H1 (cell line): ENCODE measurements at regions not wholly inside any gene's neighbourhood (a gene's known extent, or its start where the extent isn't known, plus 50 kb on each side); places are given as distances from the start of the nearest gene placed in this dataset.
"Not testable (repeated sequence)": the region's sequence is repeated elsewhere in the genome, so short reads cannot be mapped to it uniquely, and the experiment has no call there.

ENCODE experiments used
- CTCF ChIA-PET: fragments of 300-600 bp; sonication (Branson Sonifier 250); formaldehyde crosslinking; loops from one replicate; lab custom pipeline; 2021; ENCODE audit not compliant: partially characterized antibody; lab: Charles Lee
- POLR2A ChIA-PET: fragments of 300-600 bp; sonication (Branson Sonifier 250); formaldehyde crosslinking; loops from one replicate; lab custom pipeline; 2021; ENCODE audit warnings: inconsistent platforms; ENCODE audit not compliant: partially characterized antibody; lab: Charles Lee
- DNase-seq, 2 experiments: peaks; one replicate each; pipeline versions ENCODE4 v3.0.0 to v3.0.0-alpha.2; 2010 to 2022; ENCODE audit warnings: low spot score in 2 of 2, low read depth in 1 of 2, mixed read lengths in 1 of 2
- FAIRE-seq: peaks from 2 replicates; lab custom pipeline; 2011; peaks lifted over from hg19 to GRCh38; lab: Jason Lieb, UNC
- H2AFZ ChIP-seq: 2 replicates; pipeline ENCODE4 v1.8.1; 2012; ENCODE audit warnings: low read length, inconsistent platforms
- H2AK5ac ChIP-seq: 2 replicates; pipeline ENCODE4 v1.6.1; 2013; ENCODE audit warnings: low read depth, low read length
- H2BK120ac ChIP-seq: replicated peaks from 2 replicates; pipeline ENCODE3; 2013; ENCODE audit warnings: low read depth, low read length, inconsistent platforms
- H2BK12ac ChIP-seq: 2 replicates; pipeline ENCODE4 v1.6.1; 2013; ENCODE audit warnings: low read depth, low read length
- H2BK15ac ChIP-seq: 2 replicates; pipeline ENCODE4 v1.6.1; 2013; ENCODE audit warnings: low read length
- H2BK20ac ChIP-seq: 2 replicates; pipeline ENCODE4 v1.6.1; 2013; ENCODE audit warnings: low read length
- H2BK5ac ChIP-seq: 2 replicates; pipeline ENCODE4 v1.6.1; 2013; ENCODE audit warnings: low read depth, low read length
- H3K14ac ChIP-seq: 2 replicates; pipeline ENCODE4 v1.6.1; 2013; ENCODE audit warnings: inconsistent platforms; ENCODE audit not compliant: insufficient read length
- H3K18ac ChIP-seq: 2 replicates; pipeline ENCODE4 v1.6.1; 2013; ENCODE audit warnings: low read length; ENCODE audit errors: extremely low read depth
- H3K23ac ChIP-seq: 2 replicates; pipeline ENCODE4 v1.6.1; 2013; ENCODE audit warnings: inconsistent platforms; ENCODE audit not compliant: insufficient read length
- H3K23me2 ChIP-seq: 2 replicates; pipeline ENCODE4 v1.6.1; 2013; ENCODE audit warnings: low read depth, low read length
- H3K27ac ChIP-seq: 2 replicates; pipeline ENCODE4 v1.6.1; 2011; ENCODE audit warnings: low read depth, low read length, inconsistent platforms
- H3K27me3 ChIP-seq, 4 experiments: replicated peaks in 1 of 4; 1 replicate in 1 of 4; 2 replicates in 3 of 4; pipeline versions ENCODE4 v1.6.1 to v1.8.1; 2011 to 2013; ENCODE audit warnings: low read length in 3 of 4, mild to moderate bottlenecking in 3 of 4, inconsistent platforms in 2 of 4, mixed read lengths in 2 of 4, moderate library complexity in 1 of 4; ENCODE audit not compliant: control insufficient read depth in 3 of 4, insufficient read depth in 3 of 4; ENCODE audit errors: extremely low read depth in 1 of 4
- H3K36me3 ChIP-seq, 4 experiments: 2 replicates each; pipeline versions ENCODE4 v1.6.1 to v1.8.1; 2011 to 2013; ENCODE audit warnings: mild to moderate bottlenecking in 4 of 4, low read length in 3 of 4, moderate library complexity in 2 of 4, control low read depth in 1 of 4, inconsistent platforms in 1 of 4; ENCODE audit not compliant: insufficient read depth in 4 of 4, control insufficient read depth in 2 of 4
- H3K4ac ChIP-seq: replicated peaks from 2 replicates; pipeline ENCODE3; 2013; ENCODE audit warnings: low read length, low read depth, mixed read lengths, inconsistent platforms; ENCODE audit not compliant: insufficient read length
- H3K4me1 ChIP-seq, 4 experiments: replicated peaks in 1 of 4; 1 replicate in 1 of 4; 2 replicates in 3 of 4; pipeline versions ENCODE4 v1.6.1 to v1.8.1; 2011 to 2013; ENCODE audit warnings: low read length in 3 of 4, inconsistent platforms in 2 of 4, mixed read lengths in 1 of 4; ENCODE audit not compliant: insufficient read depth in 4 of 4, control insufficient read depth in 3 of 4
- H3K4me2 ChIP-seq, 2 experiments: 2 replicates each; pipeline versions ENCODE4 v1.6.1 to v1.8.1; 2011 to 2013; ENCODE audit warnings: low read depth in 2 of 2, low read length in 2 of 2, control low read depth in 1 of 2, inconsistent platforms in 1 of 2, mild to moderate bottlenecking in 1 of 2; ENCODE audit not compliant: insufficient read depth in 1 of 2
- H3K4me3 ChIP-seq, 4 experiments: fragments of 200-600, 300-600 bp in 1 of 4; sonication (generic), shearing (Covaris generic), sonication (Bioruptor Twin) in 1 of 4; 2 replicates each; pipeline versions ENCODE4 v1.5.1 to v1.8.1; 2011 to 2016; ENCODE audit warnings: low read length in 4 of 4, low read depth in 3 of 4, control low read depth in 2 of 4, inconsistent platforms in 2 of 4, mild to moderate bottlenecking in 2 of 4, mixed read lengths in 1 of 4, moderate library complexity in 1 of 4; ENCODE audit not compliant: insufficient read depth in 2 of 4; ENCODE audit errors: extremely low read depth in 1 of 4
- H3K56ac ChIP-seq: replicated peaks from 2 replicates; pipeline ENCODE3; 2013; ENCODE audit warnings: low read depth, mild to moderate bottlenecking, mixed read lengths, low read length, inconsistent platforms; ENCODE audit not compliant: insufficient read length
- H3K79me1 ChIP-seq: 2 replicates; pipeline ENCODE4 v1.6.1; 2013; ENCODE audit warnings: low read depth, low read length, control low read depth
- H3K79me2 ChIP-seq, 2 experiments: 2 replicates each; pipeline versions ENCODE4 v1.6.1 to v1.8.1; 2012 to 2013; ENCODE audit warnings: low read length in 2 of 2, mild to moderate bottlenecking in 2 of 2, inconsistent platforms in 1 of 2; ENCODE audit not compliant: insufficient read depth in 2 of 2, control insufficient read depth in 1 of 2
- H3K9ac ChIP-seq, 4 experiments: replicated peaks in 1 of 4; 1 replicate in 1 of 4; 2 replicates in 3 of 4; pipeline versions ENCODE4 v1.6.1 to v1.8.1; 2011 to 2013; ENCODE audit warnings: low read depth in 3 of 4, low read length in 3 of 4, control low read depth in 2 of 4, mild to moderate bottlenecking in 2 of 4, moderate library complexity in 2 of 4, inconsistent platforms in 1 of 4; ENCODE audit errors: extremely low read depth in 1 of 4
- H3K9me3 ChIP-seq, 2 experiments: 2 replicates each; pipeline versions ENCODE4 v1.6.1 to v1.8.1; 2012 to 2013; ENCODE audit warnings: mild to moderate bottlenecking in 2 of 2, moderate library complexity in 2 of 2, control low read depth in 1 of 2, inconsistent platforms in 1 of 2, low read depth in 1 of 2, low read length in 1 of 2, mixed read lengths in 1 of 2; ENCODE audit not compliant: insufficient read depth in 2 of 2
- H4K20me1 ChIP-seq, 2 experiments: replicated peaks in 1 of 2; 2 replicates each; pipeline versions ENCODE3 to v1.8.1; 2011 to 2013; ENCODE audit warnings: inconsistent platforms in 2 of 2, low read length in 2 of 2, mild to moderate bottlenecking in 1 of 2; ENCODE audit not compliant: insufficient read depth in 2 of 2, control insufficient read depth in 1 of 2
- H4K5ac ChIP-seq: 2 replicates; pipeline ENCODE4 v1.6.1; 2013; ENCODE audit warnings: low read length, low read depth, mixed read lengths, inconsistent platforms; ENCODE audit not compliant: insufficient read length
- H4K8ac ChIP-seq: 2 replicates; pipeline ENCODE4 v1.8.0; 2013; ENCODE audit warnings: mild to moderate bottlenecking, moderate library complexity, low read length, inconsistent platforms; ENCODE audit not compliant: insufficient read depth; ENCODE audit errors: extremely low read depth
- H4K91ac ChIP-seq: replicated peaks from 2 replicates; pipeline ENCODE3; 2013; ENCODE audit warnings: low read length, mixed read lengths, inconsistent platforms; ENCODE audit not compliant: insufficient read length
- WGBS, 2 experiments: shearing (Covaris generic) in 1 of 2; methylation state at CpG; one replicate each; pipeline versions ENCODE4 v1.1.6 to v1.1.7; 2013 to 2015; ENCODE audit warnings: low lambda C conversion rate in 2 of 2, mixed read lengths in 2 of 2, inconsistent platforms in 1 of 2, low coverage in 1 of 2, missing lambda C conversion rate in 1 of 2; ENCODE audit not compliant: insufficient replicate concordance in 2 of 2, insufficient coverage in 1 of 2, insufficient read length in 1 of 2; ENCODE audit errors: extremely low coverage in 1 of 2, missing lambda C conversion rate in 1 of 2; 5-methylcytosine and 5-hydroxymethylcytosine counted together

GRCh38 chr12:116452975-116453374 lies 106.2 kb upstream of the MAP1LC3B2 start:
- H3K18ac ChIP-seq, H3K4me3 ChIP-seq, H3K27ac ChIP-seq, H3K4me2 ChIP-seq, POLR2A ChIA-PET, H3K23ac ChIP-seq, H3K9me3 ChIP-seq, H2AK5ac ChIP-seq, H3K23me2 ChIP-seq, H3K36me3 ChIP-seq, H2BK5ac ChIP-seq, H4K20me1 ChIP-seq, H3K27me3 ChIP-seq, H3K14ac ChIP-seq, H2BK20ac ChIP-seq, H3K9ac ChIP-seq, H3K79me1 ChIP-seq, H4K5ac ChIP-seq, H3K79me2 ChIP-seq, H3K4ac ChIP-seq, FAIRE-seq, H3K56ac ChIP-seq, H2BK15ac ChIP-seq, H2AFZ ChIP-seq, H2BK120ac ChIP-seq, H2BK12ac ChIP-seq, H4K91ac ChIP-seq, H4K8ac ChIP-seq, DNase-seq: not testable (repeated sequence)
- CTCF ChIA-PET: interaction anchor here (1.1 kb wide), 2 partner anchors 10 to 23 kb away, joined by 3 read pairs; no protein-coding TSS in a partner anchor
- 100% methylated on average over 5 of the region's 5 CpGs; no CpG with 5 or more reads in 1 of the 2 experiments for WGBS, 2 experiments
- peaks cover 0 to 13% (median 2%) of the 10 kb centered on the region in 4 experiments; a peak in 5 of 7 replicates for H3K4me1 ChIP-seq
